HCT116 (cell line): ENCODE measurements at regions not wholly inside any gene's neighbourhood (a gene's known extent, or its start where the extent isn't known, plus 50 kb on each side); places are given as distances from the start of the nearest gene placed in this dataset.

Source experiments
- ATAC-seq: fragments of 200-7000 bp; cut with Tn5 transposase; 2 replicates; pipeline ENCODE4 v1.9.1; 2020; ENCODE audit warnings: mild to moderate bottlenecking, moderate library complexity
- BruUV-seq: library from RNA; stranded (reverse); fragments of 400-500 nt; replicated peaks from 2 replicates; lab custom pipeline; 2021; lab: Mats Ljungman, UMichigan
- CTCF ChIA-PET: fragments of 300-600 bp; sonication (Branson Sonifier 250); formaldehyde crosslinking; loops from one replicate; lab custom pipeline; 2021; ENCODE audit warnings: antibody characterized with exemption; lab: Charles Lee
- POLR2A ChIA-PET: fragments of 300-600, 350-600 bp; sonication (Branson Sonifier 250); formaldehyde crosslinking; loops from one replicate; lab custom pipeline; 2021; ENCODE audit warnings: antibody characterized with exemption; lab: Charles Lee
- RAD21 ChIA-PET, 2 experiments: fragments of 300-600 bp; sonication (Branson Sonifier 250); formaldehyde crosslinking; loops; one replicate each; lab custom pipeline; 2023; ENCODE audit warnings: low total read pairs in 2 of 2; ENCODE audit not compliant: uncharacterized antibody in 2 of 2, unreplicated experiment in 2 of 2, low non-redundant PET in 1 of 2; lab: Charles Lee
- DNase-seq: peaks from one replicate; pipeline ENCODE4 v3.0.0-alpha.2; 2010; ENCODE audit warnings: low read depth, low spot score
- H2AFZ ChIP-seq: fragments of 200-600 bp; shearing (Covaris generic), sonication (generic); 2 replicates; pipeline ENCODE4 v1.6.1; 2017; ENCODE audit warnings: low read depth, mixed run types, mixed read lengths, antibody characterized with exemption, low read length; ENCODE audit not compliant: poor library complexity, severe bottlenecking
- H3K27ac ChIP-seq: 2 replicates; pipeline ENCODE4 v1.5.1; 2012; ENCODE audit warnings: low read depth, low read length
- H3K27me3 ChIP-seq: fragments of 200-600 bp; sonication (generic); 2 replicates; pipeline ENCODE4 v1.6.1; 2016; ENCODE audit warnings: mixed run types, low read length, mixed read lengths; ENCODE audit not compliant: insufficient read depth
- H3K36me3 ChIP-seq, 2 experiments: fragments of 200-500 bp in 1 of 2; fragments of 200-600 bp in 1 of 2; sonication (Bioruptor generic) in 1 of 2; sonication (generic) in 1 of 2; 2 replicates each; pipeline versions ENCODE4 v1.5.1 to v1.6.1; 2014 to 2016; ENCODE audit warnings: low read length in 2 of 2, inconsistent platforms in 1 of 2, mixed read lengths in 1 of 2, mixed run types in 1 of 2; ENCODE audit not compliant: insufficient read depth in 2 of 2, control insufficient read depth in 1 of 2
- H3K4me1 ChIP-seq, 2 experiments: fragments of 200-600 bp in 1 of 2; sonication (generic) in 1 of 2; 2 replicates each; pipeline versions ENCODE4 v1.5.1 to v1.6.1; 2012 to 2017; ENCODE audit warnings: low read length in 2 of 2, inconsistent platforms in 1 of 2, mild to moderate bottlenecking in 1 of 2, mixed read lengths in 1 of 2, mixed run types in 1 of 2, moderate library complexity in 1 of 2; ENCODE audit not compliant: insufficient read depth in 2 of 2, control insufficient read depth in 1 of 2
- H3K4me2 ChIP-seq: fragments of 200-600 bp; sonication (generic); 2 replicates; pipeline ENCODE4 v1.6.1; 2017; ENCODE audit warnings: mixed run types, low read length, mixed read lengths
- H3K4me3 ChIP-seq, 2 experiments: fragments of 200-600 bp in 1 of 2; sonication (generic) in 1 of 2; replicated peaks in 1 of 2; 2 replicates each; pipeline ENCODE4 v1.5.1; 2011 to 2016; ENCODE audit warnings: low read length in 2 of 2, control low read depth in 1 of 2, low read depth in 1 of 2, mild to moderate bottlenecking in 1 of 2, mixed read lengths in 1 of 2, mixed run types in 1 of 2
- H3K79me2 ChIP-seq: fragments of 200-600 bp; sonication (generic); 2 replicates; pipeline ENCODE4 v1.6.1; 2017; ENCODE audit warnings: mild to moderate bottlenecking, mixed run types, low read length, moderate library complexity, mixed read lengths; ENCODE audit not compliant: insufficient read depth
- H3K9ac ChIP-seq: fragments of 200-600 bp; sonication (generic); 2 replicates; pipeline ENCODE4 v1.6.1; 2016; ENCODE audit warnings: low read length, mixed read lengths
- H3K9me2 ChIP-seq: fragments of 200-600 bp; sonication (generic), shearing (Covaris generic); 2 replicates; pipeline ENCODE4 v1.6.1; 2017; ENCODE audit warnings: mixed run types, mild to moderate bottlenecking, moderate library complexity; ENCODE audit not compliant: insufficient read depth
- H3K9me3 ChIP-seq, 2 experiments: fragments of 200-500 bp in 1 of 2; fragments of 200-600 bp in 1 of 2; sonication (Bioruptor generic) in 1 of 2; sonication (generic) in 1 of 2; 2 replicates each; pipeline ENCODE4 v1.6.1; 2014 to 2017; ENCODE audit warnings: low read length in 2 of 2, mixed read lengths in 2 of 2, inconsistent platforms in 1 of 2, low read depth in 1 of 2, mild to moderate bottlenecking in 1 of 2, mixed run types in 1 of 2, moderate library complexity in 1 of 2; ENCODE audit not compliant: control insufficient read depth in 1 of 2, insufficient read depth in 1 of 2
- H4K20me1 ChIP-seq: fragments of 200-600 bp; sonication (generic), shearing (Covaris generic); 2 replicates; pipeline ENCODE4 v1.6.1; 2017; ENCODE audit warnings: mixed run types, mild to moderate bottlenecking, moderate library complexity; ENCODE audit not compliant: insufficient read depth
- CEBPB ChIP-seq: IDR thresholded peaks from 2 replicates; pipeline ENCODE4 v1.6.1; 2012; ENCODE audit warnings: low read depth
- FOSL1 ChIP-seq: IDR thresholded peaks from 2 replicates; pipeline ENCODE4 v1.6.1; 2012; ENCODE audit warnings: low read depth
- POLR2AphosphoS5 ChIP-seq: IDR thresholded peaks from 2 replicates; pipeline ENCODE4 v1.6.1; 2011; ENCODE audit warnings: mild to moderate bottlenecking, low read depth, low read length, moderate library complexity
- SP1 ChIP-seq: IDR thresholded peaks from 2 replicates; pipeline ENCODE4 v1.6.1; 2012; ENCODE audit warnings: low read depth
- YY1 ChIP-seq: IDR thresholded peaks from 2 replicates; pipeline ENCODE4 v1.6.1; 2011; ENCODE audit warnings: low read length, low read depth, moderate library complexity, mild to moderate bottlenecking; ENCODE audit not compliant: insufficient replicate concordance; ENCODE audit errors: extremely low read depth
- intact Hi-C: fragments of 100-400 bp; cut with micrococcal nuclease; formaldehyde crosslinking; loops from 2 replicates; pipeline ENCODE4 v1.10.0; 2022
- TF ChIP-seq, protein P1 (sequence below): IDR thresholded peaks from 2 replicates; pipeline ENCODE4 v1.6.1; 2012; ENCODE audit warnings: low read depth
- TF ChIP-seq, protein P2 (sequence below), 3 experiments: fragments of 200-600 bp in 1 of 3; sonication (generic) in 1 of 3; IDR thresholded peaks in 2 of 3; conservative IDR thresholded peaks in 1 of 3; 2 replicates each; pipeline ENCODE4 v1.5.1; 2012 to 2017; ENCODE audit warnings: low read depth in 2 of 3, low read length in 2 of 3, antibody characterized with exemption in 1 of 3, borderline replicate concordance in 1 of 3, control low read depth in 1 of 3, mild to moderate bottlenecking in 1 of 3, mixed read lengths in 1 of 3, mixed run types in 1 of 3, moderate library complexity in 1 of 3; ENCODE audit not compliant: insufficient read depth in 1 of 3

DNA sequence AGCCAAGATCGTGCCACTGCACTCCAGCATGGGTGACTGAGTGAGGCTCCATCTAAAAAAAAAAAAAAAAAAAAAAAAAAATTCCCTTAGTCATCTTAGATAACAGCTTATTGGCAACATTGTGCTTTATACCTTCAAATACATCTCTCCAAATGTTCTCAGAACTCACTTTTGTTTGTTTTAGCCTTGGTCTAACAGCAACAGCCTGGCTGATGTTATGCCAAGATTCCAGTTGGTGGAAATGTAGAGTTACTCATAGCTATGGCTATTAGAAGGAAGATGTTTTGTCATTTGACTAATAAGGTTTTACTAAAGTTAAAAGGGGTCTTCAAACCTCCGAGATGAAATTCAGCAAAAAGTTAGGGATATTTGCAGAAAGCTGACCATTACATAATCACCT lies 481.4 kb downstream of the NEBL start:
- DNase-seq = no peak

More for the DNA sequence above, 481.4 kb downstream of the NEBL start:
- intact Hi-C loops = no loop called here
- no peak for ATAC-seq
- H3K79me2 ChIP-seq = no peaks in the 10 kb centered on the region
- H3K4me2 ChIP-seq = no peak overlapping the region
- no peak overlapping the region for H2AFZ ChIP-seq
- H3K9me3 ChIP-seq = peaks cover 3 to 19% of the 10 kb centered on the region in 2 experiments; a peak in 2 of 4 replicates
- H3K9ac ChIP-seq = no peak overlapping the region
- H3K27ac ChIP-seq = no peak overlapping the region
- ChIA-PET POLR2A (no interaction called here), RAD21 (no interaction called here)
- H3K4me3 ChIP-seq = no peak overlapping the region
- no peaks in the 10 kb centered on the region for H3K27me3 ChIP-seq
- no peaks in the 10 kb centered on the region for H3K9me2 ChIP-seq
- no peaks in the 10 kb centered on the region for H3K4me1 ChIP-seq
- no peaks in the 10 kb centered on the region for H3K36me3 ChIP-seq
- no peaks in the 10 kb centered on the region for H4K20me1 ChIP-seq
- BruUV-seq = no TSS peak
- TF ChIP-seq SP1 = no peak
- TF ChIP-seq, protein P1, sequence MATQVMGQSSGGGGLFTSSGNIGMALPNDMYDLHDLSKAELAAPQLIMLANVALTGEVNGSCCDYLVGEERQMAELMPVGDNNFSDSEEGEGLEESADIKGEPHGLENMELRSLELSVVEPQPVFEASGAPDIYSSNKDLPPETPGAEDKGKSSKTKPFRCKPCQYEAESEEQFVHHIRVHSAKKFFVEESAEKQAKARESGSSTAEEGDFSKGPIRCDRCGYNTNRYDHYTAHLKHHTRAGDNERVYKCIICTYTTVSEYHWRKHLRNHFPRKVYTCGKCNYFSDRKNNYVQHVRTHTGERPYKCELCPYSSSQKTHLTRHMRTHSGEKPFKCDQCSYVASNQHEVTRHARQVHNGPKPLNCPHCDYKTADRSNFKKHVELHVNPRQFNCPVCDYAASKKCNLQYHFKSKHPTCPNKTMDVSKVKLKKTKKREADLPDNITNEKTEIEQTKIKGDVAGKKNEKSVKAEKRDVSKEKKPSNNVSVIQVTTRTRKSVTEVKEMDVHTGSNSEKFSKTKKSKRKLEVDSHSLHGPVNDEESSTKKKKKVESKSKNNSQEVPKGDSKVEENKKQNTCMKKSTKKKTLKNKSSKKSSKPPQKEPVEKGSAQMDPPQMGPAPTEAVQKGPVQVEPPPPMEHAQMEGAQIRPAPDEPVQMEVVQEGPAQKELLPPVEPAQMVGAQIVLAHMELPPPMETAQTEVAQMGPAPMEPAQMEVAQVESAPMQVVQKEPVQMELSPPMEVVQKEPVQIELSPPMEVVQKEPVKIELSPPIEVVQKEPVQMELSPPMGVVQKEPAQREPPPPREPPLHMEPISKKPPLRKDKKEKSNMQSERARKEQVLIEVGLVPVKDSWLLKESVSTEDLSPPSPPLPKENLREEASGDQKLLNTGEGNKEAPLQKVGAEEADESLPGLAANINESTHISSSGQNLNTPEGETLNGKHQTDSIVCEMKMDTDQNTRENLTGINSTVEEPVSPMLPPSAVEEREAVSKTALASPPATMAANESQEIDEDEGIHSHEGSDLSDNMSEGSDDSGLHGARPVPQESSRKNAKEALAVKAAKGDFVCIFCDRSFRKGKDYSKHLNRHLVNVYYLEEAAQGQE = no peak
- TF ChIP-seq FOSL1 = no peak
- no peak for TF ChIP-seq CEBPB
- no peak for TF ChIP-seq POLR2AphosphoS5
- no peak for TF ChIP-seq YY1
- TF ChIP-seq, protein P2, sequence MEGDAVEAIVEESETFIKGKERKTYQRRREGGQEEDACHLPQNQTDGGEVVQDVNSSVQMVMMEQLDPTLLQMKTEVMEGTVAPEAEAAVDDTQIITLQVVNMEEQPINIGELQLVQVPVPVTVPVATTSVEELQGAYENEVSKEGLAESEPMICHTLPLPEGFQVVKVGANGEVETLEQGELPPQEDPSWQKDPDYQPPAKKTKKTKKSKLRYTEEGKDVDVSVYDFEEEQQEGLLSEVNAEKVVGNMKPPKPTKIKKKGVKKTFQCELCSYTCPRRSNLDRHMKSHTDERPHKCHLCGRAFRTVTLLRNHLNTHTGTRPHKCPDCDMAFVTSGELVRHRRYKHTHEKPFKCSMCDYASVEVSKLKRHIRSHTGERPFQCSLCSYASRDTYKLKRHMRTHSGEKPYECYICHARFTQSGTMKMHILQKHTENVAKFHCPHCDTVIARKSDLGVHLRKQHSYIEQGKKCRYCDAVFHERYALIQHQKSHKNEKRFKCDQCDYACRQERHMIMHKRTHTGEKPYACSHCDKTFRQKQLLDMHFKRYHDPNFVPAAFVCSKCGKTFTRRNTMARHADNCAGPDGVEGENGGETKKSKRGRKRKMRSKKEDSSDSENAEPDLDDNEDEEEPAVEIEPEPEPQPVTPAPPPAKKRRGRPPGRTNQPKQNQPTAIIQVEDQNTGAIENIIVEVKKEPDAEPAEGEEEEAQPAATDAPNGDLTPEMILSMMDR (IDR thresholded peaks at IDR 0.05 in 2 of 3, conservative IDR thresholded peaks at IDR 0.05 in 1 of 3; ENCODE audit: borderline replicate concordance in 1 of 3, insufficient read depth in 1 of 3, low read depth in 2 of 3, low read length in 2 of 3) = no peak
- TF ChIP-seq, all 23 proteins: peak for 0
- CTCF ChIA-PET = no interaction called here
